Parathyroid adenoma (tissue), 2 donors: ENCODE measurements at regions not wholly inside any gene's neighbourhood (a gene's known extent, or its start where the extent isn't known, plus 50 kb on each side); places are given as distances from the start of the nearest gene placed in this dataset.

ENCODE experiments used
- H2AFZ ChIP-seq: fragments of 300-600 bp; sonication (generic); one replicate; pipeline ENCODE4 v1.7.0; 2017; ENCODE audit warnings: antibody characterized with exemption, mild to moderate bottlenecking
- H3K27ac ChIP-seq: fragments of 300-600 bp; sonication (generic); one replicate; pipeline ENCODE4 v1.7.0; 2017
- H3K27me3 ChIP-seq: fragments of 300-600 bp; sonication (generic); one replicate; pipeline ENCODE4 v1.7.0; 2017; ENCODE audit warnings: low read length; ENCODE audit not compliant: control insufficient read depth, insufficient read depth
- H3K36me3 ChIP-seq: fragments of 300-600 bp; sonication (generic); one replicate; pipeline ENCODE4 v1.7.0; 2017; ENCODE audit warnings: low read length; ENCODE audit not compliant: control insufficient read depth, insufficient read depth
- H3K4me1 ChIP-seq: fragments of 300-600 bp; sonication (generic); one replicate; pipeline ENCODE4 v1.7.0; 2017; ENCODE audit warnings: control low read depth
- H3K4me2 ChIP-seq: fragments of 300-600 bp; sonication (generic); one replicate; pipeline ENCODE4 v1.7.0; 2017; ENCODE audit warnings: low read length
- H3K4me3 ChIP-seq: fragments of 300-600 bp; sonication (generic); one replicate; pipeline ENCODE4 v1.7.0; 2017; ENCODE audit warnings: low read depth, low read length
- H3K79me2 ChIP-seq: fragments of 300-600 bp; sonication (generic); one replicate; pipeline ENCODE4 v1.7.0; 2017; ENCODE audit warnings: control low read depth
- H3K9ac ChIP-seq: fragments of 300-600 bp; sonication (generic); one replicate; pipeline ENCODE4 v1.7.0; 2017; ENCODE audit warnings: mild to moderate bottlenecking
- H3K9me3 ChIP-seq: fragments of 300-600 bp; sonication (generic); one replicate; pipeline ENCODE4 v1.7.0; 2017; ENCODE audit warnings: low read length; ENCODE audit not compliant: control insufficient read depth
- CTCF ChIP-seq: fragments of 300-600 bp; sonication (generic); IDR thresholded peaks from one replicate; pipeline ENCODE4 v1.7.0; 2017; ENCODE audit warnings: antibody characterized with exemption, mild to moderate bottlenecking
- donor health status: primary hyperparathyroidism.

- Histone ChIP-seq H3K9ac (no peak overlapping the region), H3K27ac (no peak overlapping the region), H3K4me2 (peak overlapping the region; percentile 19), H3K4me3 (no peak overlapping the region), H3K36me3 (no peaks in the 10 kb centered on the region), H3K9me3 (no peaks in the 10 kb centered on the region), H2AFZ (peak overlapping the region; percentile 1), H3K4me1 (peaks cover 20% of the 10 kb centered on the region), H3K27me3 (no peaks in the 10 kb centered on the region), H3K79me2 (peaks cover 3% of the 10 kb centered on the region)
- no peak for TF ChIP-seq CTCF
Measured at GRCh38 chr2:102086150-102086872, 56.2 kb upstream of the IL1R1 start.

GRCh38 chr2:102091121-102091520, 51.4 kb upstream of the IL1R1 start:
- Histone ChIP-seq H3K4me1 (peaks cover 10% of the 10 kb centered on the region), H3K9me3 (no peaks in the 10 kb centered on the region), H3K27me3 (no peaks in the 10 kb centered on the region), H3K27ac (no peak overlapping the region), H3K4me2 (no peak overlapping the region), H3K79me2 (no peaks in the 10 kb centered on the region), H3K9ac (no peak overlapping the region), H3K4me3 (no peak overlapping the region), H2AFZ (no peak overlapping the region), H3K36me3 (no peaks in the 10 kb centered on the region)
- TF ChIP-seq CTCF = no peak

- no peak overlapping the region for H3K27ac ChIP-seq
Measured at GRCh38 chr2:102091908-102092307, 50.6 kb upstream of the IL1R1 start.

GRCh38 chr2:102092535-102092934, 50.0 kb upstream of the IL1R1 start:
- Histone ChIP-seq H3K36me3 (no peaks in the 10 kb centered on the region), H3K4me1 (peaks cover 9% of the 10 kb centered on the region), H3K4me2 (no peak overlapping the region), H3K9me3 (no peaks in the 10 kb centered on the region), H3K9ac (no peak overlapping the region), H3K79me2 (no peaks in the 10 kb centered on the region), H2AFZ (no peak overlapping the region), H3K4me3 (no peak overlapping the region), H3K27ac (no peak overlapping the region), H3K27me3 (no peaks in the 10 kb centered on the region)
- no peak for TF ChIP-seq CTCF

More at GRCh38 chr2:102091908-102092307, 50.6 kb upstream of the IL1R1 start:
- Histone ChIP-seq H2AFZ (no peak overlapping the region), H3K4me2 (no peak overlapping the region), H3K27me3 (no peaks in the 10 kb centered on the region), H3K36me3 (no peaks in the 10 kb centered on the region), H3K4me3 (no peak overlapping the region), H3K9ac (no peak overlapping the region), H3K9me3 (no peaks in the 10 kb centered on the region), H3K4me1 (peaks cover 9% of the 10 kb centered on the region), H3K79me2 (no peaks in the 10 kb centered on the region)
- no peak for TF ChIP-seq CTCF
